ENCODE measurements at regions not wholly inside any gene's neighbourhood (a gene's known extent, or its start where the extent isn't known, plus 50 kb on each side); places are given as distances from the start of the nearest gene placed in this dataset.

DNA sequence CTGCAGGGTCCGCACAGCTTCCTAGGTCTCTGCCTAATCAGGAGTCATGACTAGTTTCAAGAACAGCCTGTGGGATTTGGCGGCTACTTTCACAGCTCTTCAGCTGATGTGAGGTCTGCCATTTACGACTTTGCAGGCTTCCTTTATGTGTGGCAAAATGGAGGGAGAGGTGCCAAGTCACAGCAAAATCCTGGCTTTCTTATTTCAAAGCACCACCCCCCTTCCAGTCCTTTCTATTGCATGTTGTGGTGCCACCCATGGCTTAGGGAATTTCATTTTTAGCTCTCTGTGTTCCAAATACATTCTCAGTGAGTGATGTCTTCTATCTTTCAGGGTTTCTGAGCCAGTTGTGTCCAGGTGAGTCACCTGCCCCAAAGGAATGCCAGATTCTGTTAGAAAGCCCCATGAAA, 75.1 kb upstream of the WLS start:
- ATAC-seq (ENCODE audit: low read depth), result no peak
- no peaks in the 10 kb centered on the region for H3K9me3 ChIP-seq (ENCODE audit: control insufficient read depth, insufficient read depth, low read length)
- 70% methylated on average over 2 of the region's 3 CpGs; no CpG with 5 or more reads in 1 of the 2 experiments for WGBS, 2 experiments (ENCODE audit: extremely low coverage in 2 of 2, insufficient read length in 1 of 2)
- no peak overlapping the region for H4K91ac ChIP-seq (ENCODE audit: insufficient read depth, low read depth, low read length)
- no peak overlapping the region for H4K5ac ChIP-seq (ENCODE audit: low read depth, low read length)
- ChIA-PET CTCF (no interaction called here), POLR2A (ENCODE audit: unreplicated experiment) (no interaction called here)
- H3K9me1 ChIP-seq (ENCODE audit: insufficient read depth, low read length), result no peaks in the 10 kb centered on the region
- H2AFZ ChIP-seq (replicated peaks; ENCODE audit: low read length, poor library complexity), result no peak overlapping the region
- no peak overlapping the region for H3K27ac ChIP-seq (ENCODE audit: insufficient read depth, low read length)
- H4K8ac ChIP-seq (ENCODE audit: low read depth in 2 of 2, low read length in 2 of 2), result no peak overlapping the region
- H3K27me3 ChIP-seq (ENCODE audit: control insufficient read depth, insufficient read depth, low read length), result peaks cover 4% of the 10 kb centered on the region
- H3K9ac ChIP-seq (ENCODE audit: low read depth, low read length), result no peak overlapping the region
- H3K4me3 ChIP-seq (ENCODE audit: insufficient read depth, low read depth, low read length), result no peak overlapping the region
- no peak overlapping the region for H2BK120ac ChIP-seq (ENCODE audit: low read depth, low read length)
- no peak overlapping the region for H2AK9ac ChIP-seq (replicated peaks; ENCODE audit: low read depth, low read length, poor library complexity)
- in situ Hi-C loops (cut with MboI; ENCODE audit: low sequenced_read_pairs) (no loop called here), intact Hi-C loops (cut with micrococcal nuclease) (no loop called here), dilution Hi-C loops (cut with HindIII; ENCODE audit: low sequenced_read_pairs, unreplicated experiment) (no loop called here)
- no peak overlapping the region for H3K4ac ChIP-seq (ENCODE audit: low read depth, low read length)
- no TSS peak for BruUV-seq (replicated peaks)
- H3K23ac ChIP-seq (ENCODE audit: low read depth, low read length), result no peak overlapping the region
- no peak for DNase-seq
- no peaks in the 10 kb centered on the region for H3K36me3 ChIP-seq (ENCODE audit: control insufficient read depth, insufficient read depth, low read length)
- H3K4me2 ChIP-seq (ENCODE audit: low read depth, low read length), result no peak overlapping the region
- no peaks in the 10 kb centered on the region for H3K79me1 ChIP-seq (ENCODE audit: low read depth in 1 of 2, low read length in 2 of 2)
- H2BK15ac ChIP-seq (ENCODE audit: low read depth, low read length), result no peak overlapping the region
- no peak overlapping the region for H2BK20ac ChIP-seq (ENCODE audit: low read depth, low read length)
- H3K18ac ChIP-seq (ENCODE audit: low read depth, low read length), result no peak overlapping the region
- H2BK5ac ChIP-seq (ENCODE audit: low read depth, low read length, poor library complexity, severe bottlenecking), result no peak overlapping the region
- TF ChIP-seq RAD21 (IDR thresholded peaks at IDR 0.05; ENCODE audit: low read length) (no peak), SMC3 (IDR thresholded peaks at IDR 0.05; ENCODE audit: low read depth, low read length) (no peak), MAZ (IDR thresholded peaks at IDR 0.05; ENCODE audit: borderline replicate concordance, low read depth, low read length) (no peak), RFX5 (IDR thresholded peaks at IDR 0.05; ENCODE audit: low read depth, low read length) (no peak), MXI1 (IDR thresholded peaks at IDR 0.05; ENCODE audit: borderline replicate concordance, low read depth, low read length) (no peak), BHLHE40 (IDR thresholded peaks at IDR 0.05; ENCODE audit: low read depth, low read length) (no peak), POLR2A (IDR thresholded peaks at IDR 0.05; ENCODE audit: low read depth, low read length) (no peak), MAFK (IDR thresholded peaks at IDR 0.05; ENCODE audit: low read depth, low read length) (no peak), CEBPB (IDR thresholded peaks at IDR 0.05; ENCODE audit: low read depth, low read length) (no peak), NFE2L2 (IDR thresholded peaks at IDR 0.05; ENCODE audit: low read depth, low read length) (no peak), CHD1 (IDR thresholded peaks at IDR 0.05; ENCODE audit: low read depth, low read length) (no peak), FOS (IDR thresholded peaks at IDR 0.05; ENCODE audit: low read depth, low read length) (no peak), RCOR1 (IDR thresholded peaks at IDR 0.05; ENCODE audit: insufficient replicate concordance, low read length) (no peak)
- TF ChIP-seq, protein P1, sequence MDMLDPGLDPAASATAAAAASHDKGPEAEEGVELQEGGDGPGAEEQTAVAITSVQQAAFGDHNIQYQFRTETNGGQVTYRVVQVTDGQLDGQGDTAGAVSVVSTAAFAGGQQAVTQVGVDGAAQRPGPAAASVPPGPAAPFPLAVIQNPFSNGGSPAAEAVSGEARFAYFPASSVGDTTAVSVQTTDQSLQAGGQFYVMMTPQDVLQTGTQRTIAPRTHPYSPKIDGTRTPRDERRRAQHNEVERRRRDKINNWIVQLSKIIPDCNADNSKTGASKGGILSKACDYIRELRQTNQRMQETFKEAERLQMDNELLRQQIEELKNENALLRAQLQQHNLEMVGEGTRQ (IDR thresholded peaks at IDR 0.05; ENCODE audit: low read depth, low read length), result no peak
- TF ChIP-seq, protein P2, sequence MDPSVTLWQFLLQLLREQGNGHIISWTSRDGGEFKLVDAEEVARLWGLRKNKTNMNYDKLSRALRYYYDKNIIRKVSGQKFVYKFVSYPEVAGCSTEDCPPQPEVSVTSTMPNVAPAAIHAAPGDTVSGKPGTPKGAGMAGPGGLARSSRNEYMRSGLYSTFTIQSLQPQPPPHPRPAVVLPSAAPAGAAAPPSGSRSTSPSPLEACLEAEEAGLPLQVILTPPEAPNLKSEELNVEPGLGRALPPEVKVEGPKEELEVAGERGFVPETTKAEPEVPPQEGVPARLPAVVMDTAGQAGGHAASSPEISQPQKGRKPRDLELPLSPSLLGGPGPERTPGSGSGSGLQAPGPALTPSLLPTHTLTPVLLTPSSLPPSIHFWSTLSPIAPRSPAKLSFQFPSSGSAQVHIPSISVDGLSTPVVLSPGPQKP (IDR thresholded peaks at IDR 0.05; ENCODE audit: borderline replicate concordance, low read depth, low read length), result no peak
- TF ChIP-seq, protein P3, sequence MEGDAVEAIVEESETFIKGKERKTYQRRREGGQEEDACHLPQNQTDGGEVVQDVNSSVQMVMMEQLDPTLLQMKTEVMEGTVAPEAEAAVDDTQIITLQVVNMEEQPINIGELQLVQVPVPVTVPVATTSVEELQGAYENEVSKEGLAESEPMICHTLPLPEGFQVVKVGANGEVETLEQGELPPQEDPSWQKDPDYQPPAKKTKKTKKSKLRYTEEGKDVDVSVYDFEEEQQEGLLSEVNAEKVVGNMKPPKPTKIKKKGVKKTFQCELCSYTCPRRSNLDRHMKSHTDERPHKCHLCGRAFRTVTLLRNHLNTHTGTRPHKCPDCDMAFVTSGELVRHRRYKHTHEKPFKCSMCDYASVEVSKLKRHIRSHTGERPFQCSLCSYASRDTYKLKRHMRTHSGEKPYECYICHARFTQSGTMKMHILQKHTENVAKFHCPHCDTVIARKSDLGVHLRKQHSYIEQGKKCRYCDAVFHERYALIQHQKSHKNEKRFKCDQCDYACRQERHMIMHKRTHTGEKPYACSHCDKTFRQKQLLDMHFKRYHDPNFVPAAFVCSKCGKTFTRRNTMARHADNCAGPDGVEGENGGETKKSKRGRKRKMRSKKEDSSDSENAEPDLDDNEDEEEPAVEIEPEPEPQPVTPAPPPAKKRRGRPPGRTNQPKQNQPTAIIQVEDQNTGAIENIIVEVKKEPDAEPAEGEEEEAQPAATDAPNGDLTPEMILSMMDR (conservative IDR thresholded peaks at IDR 0.05; ENCODE audit: low read depth, low read length), result no peak
- no peaks in the 10 kb centered on the region for H3K4me1 ChIP-seq (ENCODE audit: control insufficient read depth, insufficient read depth, low read length)
- no peak overlapping the region for H2AK5ac ChIP-seq (ENCODE audit: low read depth, low read length)
- no peak overlapping the region for H3K56ac ChIP-seq (ENCODE audit: extremely low read depth, insufficient read depth, low read length)
- no peaks in the 10 kb centered on the region for H4K20me1 ChIP-seq (ENCODE audit: insufficient read depth, low read length)
- H3K14ac ChIP-seq (replicated peaks; ENCODE audit: low read depth, low read length), result no peak overlapping the region

Measured in IMR-90 (cell line).